HG02870 (cell line): ENCODE measurements at regions not wholly inside any gene's neighbourhood (a gene's known extent, or its start where the extent isn't known, plus 50 kb on each side); places are given as distances from the start of the nearest gene placed in this dataset.

Experiments used
- ATAC-seq: cut with Tn5 transposase; IDR thresholded peaks from one replicate; pipeline ENCODE4 v1.9.1; 2021; ENCODE audit warnings: mild to moderate bottlenecking, moderate library complexity; ENCODE audit not compliant: unreplicated experiment

GRCh38 chr3:76942101-76942500, 97.8 kb upstream of the ROBO2 start:
- ATAC-seq: no peak

- ATAC-seq: no peak
Measured at GRCh38 chr3:76943058-76943457, 96.8 kb upstream of the ROBO2 start.

GRCh38 chr3:76943671-76944070, 96.2 kb upstream of the ROBO2 start:
- no peak for ATAC-seq

GRCh38 chr3:76949033-76949432, 90.9 kb upstream of the ROBO2 start:
- no peak for ATAC-seq

GRCh38 chr3:76949462-76949861, 90.4 kb upstream of the ROBO2 start:
- no peak for ATAC-seq

GRCh38 chr3:76950590-76950989, 89.3 kb upstream of the ROBO2 start:
- no peak for ATAC-seq

- no peak for ATAC-seq
Measured at GRCh38 chr3:76954412-76954811, 85.5 kb upstream of the ROBO2 start.

- no peak for ATAC-seq
Measured at GRCh38 chr3:76958274-76958673, 81.6 kb upstream of the ROBO2 start.

- ATAC-seq: no peak
Measured at GRCh38 chr3:76958861-76959260, 81.0 kb upstream of the ROBO2 start.

- ATAC-seq: no peak
Measured at GRCh38 chr3:76961284-76961683, 78.6 kb upstream of the ROBO2 start.

GRCh38 chr3:76965122-76965725, 74.7 kb upstream of the ROBO2 start:
- no peak for ATAC-seq

- ATAC-seq: no peak
Measured at GRCh38 chr3:76969471-76969870, 70.4 kb upstream of the ROBO2 start.

- ATAC-seq: no peak
Measured at GRCh38 chr3:76969996-76970615, 69.8 kb upstream of the ROBO2 start.

GRCh38 chr3:76972624-76973296, 67.1 kb upstream of the ROBO2 start:
- ATAC-seq: no peak

GRCh38 chr3:76976996-76977395, 62.9 kb upstream of the ROBO2 start:
- no peak for ATAC-seq

- ATAC-seq: no peak
Measured at GRCh38 chr3:76985645-76986044, 54.3 kb upstream of the ROBO2 start.

GRCh38 chr3:76986876-76987474, 52.9 kb upstream of the ROBO2 start:
- ATAC-seq: no peak
